SK-N-SH treated with all-trans-retinoic acid at 6 μM for 48 hours (cell line): ENCODE measurements at regions not wholly inside any gene's neighbourhood (a gene's known extent, or its start where the extent isn't known, plus 50 kb on each side); places are given as distances from the start of the nearest gene placed in this dataset.

Experiments used
- ATAC-seq: fragments of 200-7000 bp; cut with Tn5 transposase; 3 replicates; pipeline ENCODE4 v1.9.1; 2020; ENCODE audit warnings: mild to moderate bottlenecking, moderate library complexity
- ARNTL ChIP-seq: fragments of 450-650 bp; formaldehyde crosslinking; IDR thresholded peaks from 2 replicates; pipeline ENCODE4 v1.5.0; 2020; ENCODE audit warnings: low read depth, mild to moderate bottlenecking, moderate library complexity, borderline replicate concordance
- BACH2 ChIP-seq: fragments of 250-450 bp; sonication (Bioruptor Pico); IDR thresholded peaks from 2 replicates; pipeline ENCODE4 v1.9.0; 2021; ENCODE audit warnings: mild to moderate bottlenecking, borderline replicate concordance
- CSDC2 ChIP-seq: fragments of 250-450 bp; sonication (Bioruptor Pico); IDR thresholded peaks from 2 replicates; pipeline ENCODE4 v1.5.0; 2020; ENCODE audit warnings: mild to moderate bottlenecking, moderate library complexity
- ESRRG ChIP-seq: fragments of 250-450 bp; sonication (Bioruptor Pico); IDR thresholded peaks from 2 replicates; pipeline ENCODE4 v1.6.1; 2021; ENCODE audit warnings: mild to moderate bottlenecking
- GLIS3 ChIP-seq: fragments of 250-450 bp; sonication (Bioruptor Pico); IDR thresholded peaks from 2 replicates; pipeline ENCODE4 v1.5.0; 2020; ENCODE audit warnings: mild to moderate bottlenecking, moderate library complexity
- ISL1 ChIP-seq: fragments of 250-450 bp; sonication (Bioruptor Pico); IDR thresholded peaks from 2 replicates; pipeline ENCODE4 v2.1.2; 2022; ENCODE audit warnings: mild to moderate bottlenecking, moderate library complexity
- OSR1 ChIP-seq: fragments of 250-450 bp; sonication (Bioruptor Pico); IDR thresholded peaks from 2 replicates; pipeline ENCODE4 v1.8.0; 2022; ENCODE audit warnings: moderate library complexity, mild to moderate bottlenecking, inconsistent platforms
- PPARA ChIP-seq: fragments of 250-450 bp; sonication (Bioruptor Pico); IDR thresholded peaks from 2 replicates; pipeline ENCODE4 v1.5.0; 2020; ENCODE audit warnings: mild to moderate bottlenecking, borderline replicate concordance
- SNAI2 ChIP-seq: fragments of 250-450 bp; sonication (Bioruptor Pico); IDR thresholded peaks from 2 replicates; pipeline ENCODE4 v1.5.0; 2020; ENCODE audit warnings: mild to moderate bottlenecking, moderate library complexity
- TCF4 ChIP-seq: fragments of 250-450 bp; sonication (Bioruptor Pico); IDR thresholded peaks from 2 replicates; pipeline ENCODE4 v1.8.0; 2021; ENCODE audit warnings: mild to moderate bottlenecking, moderate library complexity, borderline replicate concordance
- TOX ChIP-seq: fragments of 250-450 bp; sonication (Bioruptor Pico); IDR thresholded peaks from 2 replicates; pipeline ENCODE4 v1.8.0; 2021; ENCODE audit warnings: mild to moderate bottlenecking, moderate library complexity, borderline replicate concordance
- ZC3H10 ChIP-seq: fragments of 250-450 bp; sonication (Bioruptor Pico); IDR thresholded peaks from 2 replicates; pipeline ENCODE4 v1.5.1; 2021; ENCODE audit warnings: mild to moderate bottlenecking, moderate library complexity
- ZFP3 ChIP-seq: fragments of 250-450 bp; sonication (Bioruptor Pico); IDR thresholded peaks from 2 replicates; pipeline ENCODE4 v1.5.0; 2020; ENCODE audit warnings: mild to moderate bottlenecking, moderate library complexity
- ZFP30 ChIP-seq: fragments of 450-650 bp; formaldehyde crosslinking; IDR thresholded peaks from 2 replicates; pipeline ENCODE4 v1.5.0; 2022; ENCODE audit warnings: mild to moderate bottlenecking, moderate library complexity
- ZNF565 ChIP-seq: fragments of 450-650 bp; formaldehyde crosslinking; conservative IDR thresholded peaks from 2 replicates; pipeline ENCODE4 v1.5.0; 2020; ENCODE audit warnings: low read depth, mild to moderate bottlenecking, moderate library complexity
- ZNF70 ChIP-seq: fragments of 450-650 bp; formaldehyde crosslinking; IDR thresholded peaks from 2 replicates; pipeline ENCODE4 v1.5.0; 2020; ENCODE audit warnings: mild to moderate bottlenecking, moderate library complexity
- ZNF8 ChIP-seq: fragments of 450-650 bp; formaldehyde crosslinking; IDR thresholded peaks from 2 replicates; pipeline ENCODE4 v1.5.0; 2020; ENCODE audit warnings: mild to moderate bottlenecking, moderate library complexity
- TF ChIP-seq, protein P1 (sequence below): fragments of 250-450 bp; sonication (Bioruptor Pico); IDR thresholded peaks from 2 replicates; pipeline ENCODE4 v1.5.1; 2021; ENCODE audit warnings: mild to moderate bottlenecking, moderate library complexity
- TF ChIP-seq, protein P2 (sequence below): fragments of 250-450 bp; sonication (Bioruptor Pico); IDR thresholded peaks from 2 replicates; pipeline ENCODE4 v1.8.0; 2020; ENCODE audit warnings: mild to moderate bottlenecking, moderate library complexity, borderline replicate concordance
- TF ChIP-seq, protein P3 (sequence below): fragments of 250-450 bp; sonication (Bioruptor Pico); IDR thresholded peaks from 2 replicates; pipeline ENCODE4 v1.8.0; 2021; ENCODE audit warnings: low read depth, mild to moderate bottlenecking, moderate library complexity, borderline replicate concordance
- TF ChIP-seq, protein P4 (sequence below): fragments of 250-450 bp; sonication (Bioruptor Pico); IDR thresholded peaks from 2 replicates; pipeline ENCODE4 v1.5.1; 2020; ENCODE audit warnings: low read depth, mild to moderate bottlenecking, moderate library complexity
- TF ChIP-seq, protein P5 (sequence below): fragments of 250-450 bp; sonication (Bioruptor Pico); IDR thresholded peaks from 2 replicates; pipeline ENCODE4 v1.5.0; 2020; ENCODE audit warnings: mild to moderate bottlenecking, moderate library complexity

DNA sequence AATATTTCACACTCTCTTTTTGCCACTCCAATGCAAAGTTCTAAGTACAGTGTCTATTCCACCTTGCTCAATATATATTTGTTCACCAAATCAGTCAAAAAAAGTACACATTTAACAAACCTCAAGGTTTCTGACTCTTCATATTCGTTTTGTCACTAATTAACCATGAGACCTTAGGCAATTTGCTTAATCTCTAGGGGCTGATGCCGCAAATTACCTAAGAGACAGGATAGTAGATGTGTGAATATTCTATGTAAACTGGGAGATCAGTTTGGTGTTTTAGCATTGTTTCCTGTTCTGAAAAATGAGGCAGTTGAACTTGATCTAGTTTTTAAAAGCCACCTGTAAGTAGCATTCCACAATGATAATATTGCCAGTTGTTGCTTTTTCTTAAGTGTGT is 182.5 kb upstream of the KCNH8 start:
- TF ChIP-seq TOX (CRISPR knock-in tag) = no peak
- TF ChIP-seq ZNF70 (CRISPR knock-in tag) = no peak
- TF ChIP-seq, protein P1, sequence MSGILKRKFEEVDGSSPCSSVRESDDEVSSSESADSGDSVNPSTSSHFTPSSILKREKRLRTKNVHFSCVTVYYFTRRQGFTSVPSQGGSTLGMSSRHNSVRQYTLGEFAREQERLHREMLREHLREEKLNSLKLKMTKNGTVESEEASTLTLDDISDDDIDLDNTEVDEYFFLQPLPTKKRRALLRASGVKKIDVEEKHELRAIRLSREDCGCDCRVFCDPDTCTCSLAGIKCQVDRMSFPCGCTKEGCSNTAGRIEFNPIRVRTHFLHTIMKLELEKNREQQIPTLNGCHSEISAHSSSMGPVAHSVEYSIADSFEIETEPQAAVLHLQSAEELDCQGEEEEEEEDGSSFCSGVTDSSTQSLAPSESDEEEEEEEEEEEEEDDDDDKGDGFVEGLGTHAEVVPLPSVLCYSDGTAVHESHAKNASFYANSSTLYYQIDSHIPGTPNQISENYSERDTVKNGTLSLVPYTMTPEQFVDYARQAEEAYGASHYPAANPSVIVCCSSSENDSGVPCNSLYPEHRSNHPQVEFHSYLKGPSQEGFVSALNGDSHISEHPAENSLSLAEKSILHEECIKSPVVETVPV (CRISPR knock-in tag) = no peak
- TF ChIP-seq ZFP30 = no peak
- no peak for TF ChIP-seq ARNTL (CRISPR knock-in tag)
- TF ChIP-seq, protein P2, sequence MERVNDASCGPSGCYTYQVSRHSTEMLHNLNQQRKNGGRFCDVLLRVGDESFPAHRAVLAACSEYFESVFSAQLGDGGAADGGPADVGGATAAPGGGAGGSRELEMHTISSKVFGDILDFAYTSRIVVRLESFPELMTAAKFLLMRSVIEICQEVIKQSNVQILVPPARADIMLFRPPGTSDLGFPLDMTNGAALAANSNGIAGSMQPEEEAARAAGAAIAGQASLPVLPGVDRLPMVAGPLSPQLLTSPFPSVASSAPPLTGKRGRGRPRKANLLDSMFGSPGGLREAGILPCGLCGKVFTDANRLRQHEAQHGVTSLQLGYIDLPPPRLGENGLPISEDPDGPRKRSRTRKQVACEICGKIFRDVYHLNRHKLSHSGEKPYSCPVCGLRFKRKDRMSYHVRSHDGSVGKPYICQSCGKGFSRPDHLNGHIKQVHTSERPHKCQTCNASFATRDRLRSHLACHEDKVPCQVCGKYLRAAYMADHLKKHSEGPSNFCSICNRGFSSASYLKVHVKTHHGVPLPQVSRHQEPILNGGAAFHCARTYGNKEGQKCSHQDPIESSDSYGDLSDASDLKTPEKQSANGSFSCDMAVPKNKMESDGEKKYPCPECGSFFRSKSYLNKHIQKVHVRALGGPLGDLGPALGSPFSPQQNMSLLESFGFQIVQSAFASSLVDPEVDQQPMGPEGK (CRISPR knock-in tag) = no peak
- TF ChIP-seq, protein P3, sequence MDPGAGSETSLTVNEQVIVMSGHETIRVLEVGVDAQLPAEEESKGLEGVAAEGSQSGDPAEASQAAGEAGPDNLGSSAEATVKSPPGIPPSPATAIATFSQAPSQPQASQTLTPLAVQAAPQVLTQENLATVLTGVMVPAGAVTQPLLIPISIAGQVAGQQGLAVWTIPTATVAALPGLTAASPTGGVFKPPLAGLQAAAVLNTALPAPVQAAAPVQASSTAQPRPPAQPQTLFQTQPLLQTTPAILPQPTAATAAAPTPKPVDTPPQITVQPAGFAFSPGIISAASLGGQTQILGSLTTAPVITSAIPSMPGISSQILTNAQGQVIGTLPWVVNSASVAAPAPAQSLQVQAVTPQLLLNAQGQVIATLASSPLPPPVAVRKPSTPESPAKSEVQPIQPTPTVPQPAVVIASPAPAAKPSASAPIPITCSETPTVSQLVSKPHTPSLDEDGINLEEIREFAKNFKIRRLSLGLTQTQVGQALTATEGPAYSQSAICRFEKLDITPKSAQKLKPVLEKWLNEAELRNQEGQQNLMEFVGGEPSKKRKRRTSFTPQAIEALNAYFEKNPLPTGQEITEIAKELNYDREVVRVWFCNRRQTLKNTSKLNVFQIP = no peak
- no peak for TF ChIP-seq GLIS3 (CRISPR knock-in tag)
- no peak for TF ChIP-seq ISL1 (CRISPR knock-in tag)
- TF ChIP-seq, protein P4, sequence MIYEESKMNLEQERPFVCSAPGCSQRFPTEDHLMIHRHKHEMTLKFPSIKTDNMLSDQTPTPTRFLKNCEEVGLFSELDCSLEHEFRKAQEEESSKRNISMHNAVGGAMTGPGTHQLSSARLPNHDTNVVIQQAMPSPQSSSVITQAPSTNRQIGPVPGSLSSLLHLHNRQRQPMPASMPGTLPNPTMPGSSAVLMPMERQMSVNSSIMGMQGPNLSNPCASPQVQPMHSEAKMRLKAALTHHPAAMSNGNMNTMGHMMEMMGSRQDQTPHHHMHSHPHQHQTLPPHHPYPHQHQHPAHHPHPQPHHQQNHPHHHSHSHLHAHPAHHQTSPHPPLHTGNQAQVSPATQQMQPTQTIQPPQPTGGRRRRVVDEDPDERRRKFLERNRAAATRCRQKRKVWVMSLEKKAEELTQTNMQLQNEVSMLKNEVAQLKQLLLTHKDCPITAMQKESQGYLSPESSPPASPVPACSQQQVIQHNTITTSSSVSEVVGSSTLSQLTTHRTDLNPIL = no peak
- TF ChIP-seq ZFP3 (CRISPR knock-in tag) = no peak
- TF ChIP-seq SNAI2 (CRISPR knock-in tag) = no peak
- no peak for TF ChIP-seq TCF4 (CRISPR knock-in tag)
- TF ChIP-seq, protein P5, sequence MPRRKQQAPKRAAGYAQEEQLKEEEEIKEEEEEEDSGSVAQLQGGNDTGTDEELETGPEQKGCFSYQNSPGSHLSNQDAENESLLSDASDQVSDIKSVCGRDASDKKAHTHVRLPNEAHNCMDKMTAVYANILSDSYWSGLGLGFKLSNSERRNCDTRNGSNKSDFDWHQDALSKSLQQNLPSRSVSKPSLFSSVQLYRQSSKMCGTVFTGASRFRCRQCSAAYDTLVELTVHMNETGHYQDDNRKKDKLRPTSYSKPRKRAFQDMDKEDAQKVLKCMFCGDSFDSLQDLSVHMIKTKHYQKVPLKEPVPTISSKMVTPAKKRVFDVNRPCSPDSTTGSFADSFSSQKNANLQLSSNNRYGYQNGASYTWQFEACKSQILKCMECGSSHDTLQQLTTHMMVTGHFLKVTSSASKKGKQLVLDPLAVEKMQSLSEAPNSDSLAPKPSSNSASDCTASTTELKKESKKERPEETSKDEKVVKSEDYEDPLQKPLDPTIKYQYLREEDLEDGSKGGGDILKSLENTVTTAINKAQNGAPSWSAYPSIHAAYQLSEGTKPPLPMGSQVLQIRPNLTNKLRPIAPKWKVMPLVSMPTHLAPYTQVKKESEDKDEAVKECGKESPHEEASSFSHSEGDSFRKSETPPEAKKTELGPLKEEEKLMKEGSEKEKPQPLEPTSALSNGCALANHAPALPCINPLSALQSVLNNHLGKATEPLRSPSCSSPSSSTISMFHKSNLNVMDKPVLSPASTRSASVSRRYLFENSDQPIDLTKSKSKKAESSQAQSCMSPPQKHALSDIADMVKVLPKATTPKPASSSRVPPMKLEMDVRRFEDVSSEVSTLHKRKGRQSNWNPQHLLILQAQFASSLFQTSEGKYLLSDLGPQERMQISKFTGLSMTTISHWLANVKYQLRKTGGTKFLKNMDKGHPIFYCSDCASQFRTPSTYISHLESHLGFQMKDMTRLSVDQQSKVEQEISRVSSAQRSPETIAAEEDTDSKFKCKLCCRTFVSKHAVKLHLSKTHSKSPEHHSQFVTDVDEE (CRISPR knock-in tag) = no peak
- TF ChIP-seq PPARA = no peak
- no peak for ATAC-seq

DNA sequence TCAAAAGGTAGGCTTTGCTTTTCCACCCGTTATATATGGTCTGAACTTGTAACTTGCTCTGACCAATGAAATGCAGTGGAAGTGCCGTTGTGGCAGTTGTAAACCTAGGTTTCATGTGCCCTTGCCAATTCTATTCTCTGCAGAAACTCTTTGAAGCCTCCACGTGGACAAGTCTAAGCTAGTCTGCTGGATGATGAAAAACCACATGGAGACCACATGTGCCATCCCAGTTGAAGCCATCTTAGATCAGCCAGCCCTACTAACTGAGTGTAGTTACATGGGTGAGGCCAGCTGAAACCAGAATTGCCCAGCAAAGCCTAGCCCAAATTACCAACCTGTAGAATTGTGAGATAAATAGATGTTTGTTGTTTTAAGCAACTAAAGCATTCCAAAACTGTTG is 183.7 kb upstream of the KCNH8 start:
- no peak for ATAC-seq
- TF ChIP-seq PPARA (no peak), ZNF8 (CRISPR knock-in tag) (no peak), CSDC2 (no peak), ZFP30 (no peak), OSR1 (CRISPR knock-in tag) (no peak), GLIS3 (CRISPR knock-in tag) (no peak), TCF4 (CRISPR knock-in tag) (no peak), ISL1 (CRISPR knock-in tag) (no peak), TOX (CRISPR knock-in tag) (no peak), ZNF70 (CRISPR knock-in tag) (no peak), ZFP3 (CRISPR knock-in tag) (no peak), ESRRG (CRISPR knock-in tag) (no peak), ZC3H10 (no peak), BACH2 (no peak), ZNF565 (CRISPR knock-in tag) (no peak), ARNTL (CRISPR knock-in tag) (no peak)
- TF ChIP-seq, protein P5 (CRISPR knock-in tag) = no peak
- TF ChIP-seq, protein P2 (CRISPR knock-in tag) = no peak
- TF ChIP-seq, protein P3 = no peak
